RWPE2 (cell line): ENCODE measurements at regions not wholly inside any gene's neighbourhood (a gene's known extent, or its start where the extent isn't known, plus 50 kb on each side); places are given as distances from the start of the nearest gene placed in this dataset.
"Not testable (repeated sequence)": the region's sequence is repeated elsewhere in the genome, so short reads cannot be mapped to it uniquely, and the experiment has no call there.

ENCODE experiments used
- ATAC-seq: fragments of 200-7000 bp; cut with Tn5 transposase; 3 replicates; pipeline ENCODE4 v1.9.1; 2021; ENCODE audit warnings: low read depth
- DNase-seq: peaks from one replicate; pipeline ENCODE4 v3.0.0-alpha.2; 2020; ENCODE audit warnings: low spot score
- H3K27ac ChIP-seq: fragments of 450-650 bp; 2 replicates; pipeline ENCODE4 v1.5.1; 2017; ENCODE audit warnings: mild to moderate bottlenecking; ENCODE audit not compliant: poor library complexity, severe bottlenecking
- H3K27me3 ChIP-seq: fragments of 250-450 bp; sonication (Bioruptor Pico); 2 replicates; pipeline ENCODE4 v1.5.1; 2021; ENCODE audit warnings: mild to moderate bottlenecking, moderate library complexity; ENCODE audit not compliant: insufficient read depth, poor library complexity, severe bottlenecking
- H3K36me3 ChIP-seq: fragments of 250-450 bp; sonication (Bioruptor Pico); 2 replicates; pipeline ENCODE4 v1.5.1; 2020; ENCODE audit warnings: low read depth, mild to moderate bottlenecking, moderate library complexity
- H3K4me1 ChIP-seq: fragments of 250-450 bp; sonication (Bioruptor Pico); 2 replicates; pipeline ENCODE4 v1.5.1; 2021; ENCODE audit warnings: mild to moderate bottlenecking, moderate library complexity; ENCODE audit not compliant: insufficient read depth, poor library complexity, severe bottlenecking
- H3K4me3 ChIP-seq: fragments of 250-450 bp; sonication (Bioruptor Pico); 2 replicates; pipeline ENCODE4 v1.5.1; 2021; ENCODE audit warnings: mild to moderate bottlenecking, moderate library complexity; ENCODE audit not compliant: severe bottlenecking
- H3K9me3 ChIP-seq: fragments of 250-450 bp; sonication (Bioruptor Pico); 2 replicates; pipeline ENCODE4 v1.5.1; 2021; ENCODE audit warnings: mild to moderate bottlenecking, moderate library complexity; ENCODE audit not compliant: severe bottlenecking
- CTCF ChIP-seq: fragments of 450-650 bp; IDR thresholded peaks from one replicate; pipeline ENCODE4 v1.5.1; 2017; ENCODE audit warnings: mild to moderate bottlenecking, moderate library complexity; ENCODE audit not compliant: poor library complexity, severe bottlenecking

- Histone ChIP-seq H3K27me3 (no peaks in the 10 kb centered on the region), H3K9me3 (no peaks in the 10 kb centered on the region), H3K4me1 (peaks cover 8% of the 10 kb centered on the region), H3K4me3 (no peak overlapping the region), H3K36me3 (no peaks in the 10 kb centered on the region), H3K27ac (no peak overlapping the region)
- ATAC-seq, result no peak
- no peak for DNase-seq
- TF ChIP-seq CTCF, result no peak
These were observed 186.6 kb upstream of the PRSS1 start for GRCh38 chr7:142562688-142563087.

GRCh38 chr7:142561396-142561795 is 187.9 kb upstream of the PRSS1 start:
- H3K27me3 ChIP-seq, H3K27ac ChIP-seq, ATAC-seq, H3K4me3 ChIP-seq, DNase-seq, H3K36me3 ChIP-seq, H3K9me3 ChIP-seq: not testable (repeated sequence)
- peaks cover 19% of the 10 kb centered on the region for H3K4me1 ChIP-seq

- H3K27me3 ChIP-seq, H3K36me3 ChIP-seq, H3K9me3 ChIP-seq, DNase-seq, ATAC-seq, H3K27ac ChIP-seq, H3K4me3 ChIP-seq: not testable (repeated sequence)
- peaks cover 25% of the 10 kb centered on the region for H3K4me1 ChIP-seq
These were observed 188.5 kb upstream of the PRSS1 start for GRCh38 chr7:142560770-142561169.

- Histone ChIP-seq H3K4me3 (no peak overlapping the region), H3K36me3 (no peaks in the 10 kb centered on the region), H3K4me1 (peaks cover 28% of the 10 kb centered on the region), H3K9me3 (no peaks in the 10 kb centered on the region), H3K27me3 (no peaks in the 10 kb centered on the region), H3K27ac (peak overlapping the region; percentile 3)
- ATAC-seq (no peak), DNase-seq (no peak)
- no peak for TF ChIP-seq CTCF
These were observed 189.1 kb upstream of the PRSS1 start for GRCh38 chr7:142560166-142560565.

- no peak for ATAC-seq
- peak; percentile 46 for TF ChIP-seq CTCF
- no peak for DNase-seq
- Histone ChIP-seq H3K9me3 (no peaks in the 10 kb centered on the region), H3K36me3 (no peaks in the 10 kb centered on the region), H3K4me3 (no peak overlapping the region), H3K4me1 (peaks cover 25% of the 10 kb centered on the region), H3K27me3 (no peaks in the 10 kb centered on the region), H3K27ac (peak overlapping the region; percentile 94)
These were observed 191.2 kb upstream of the PRSS1 start for GRCh38 chr7:142557971-142558582.

- peak; percentile 10 for TF ChIP-seq CTCF
- no peaks in the 10 kb centered on the region for H3K36me3 ChIP-seq
- no peaks in the 10 kb centered on the region for H3K27me3 ChIP-seq
- no peaks in the 10 kb centered on the region for H3K9me3 ChIP-seq
- peak; percentile 98 for ATAC-seq
- H3K4me3 ChIP-seq, result no peak overlapping the region
- peaks cover 24% of the 10 kb centered on the region for H3K4me1 ChIP-seq
- DNase-seq, result peak; percentile 90
- H3K27ac ChIP-seq, result peak overlapping the region; percentile 94
These were observed 192.5 kb upstream of the PRSS1 start for GRCh38 chr7:142556740-142557139.
